Endothelial cell (in vitro differentiated cells): ENCODE measurements at regions not wholly inside any gene's neighbourhood (a gene's known extent, or its start where the extent isn't known, plus 50 kb on each side); places are given as distances from the start of the nearest gene placed in this dataset.
"Not testable (repeated sequence)": the region's sequence is repeated elsewhere in the genome, so short reads cannot be mapped to it uniquely, and the experiment has no call there.

Source experiments
- DNase-seq: peaks from one replicate; pipeline ENCODE4 v3.0.0; 2021; ENCODE audit warnings: low spot score
- H3K27ac Mint-ChIP-seq: one replicate; pipeline ENCODE4 v1.8.0; 2021; ENCODE audit warnings: mixed read lengths, inconsistent platforms; ENCODE audit not compliant: unreplicated experiment
- H3K27me3 Mint-ChIP-seq: one replicate; pipeline ENCODE4 v1.8.0; 2021; ENCODE audit warnings: mild to moderate bottlenecking, moderate library complexity, mixed read lengths, inconsistent platforms; ENCODE audit not compliant: unreplicated experiment
- H3K36me3 Mint-ChIP-seq: one replicate; pipeline ENCODE4 v1.8.0; 2021; ENCODE audit warnings: mild to moderate bottlenecking, low read depth, mixed read lengths, inconsistent platforms; ENCODE audit not compliant: unreplicated experiment
- H3K4me1 Mint-ChIP-seq: one replicate; pipeline ENCODE4 v1.8.0; 2021; ENCODE audit warnings: mild to moderate bottlenecking, mixed read lengths, inconsistent platforms; ENCODE audit not compliant: unreplicated experiment
- H3K4me3 Mint-ChIP-seq: one replicate; pipeline ENCODE4 v1.8.0; 2021; ENCODE audit warnings: mild to moderate bottlenecking, mixed read lengths, inconsistent platforms; ENCODE audit not compliant: unreplicated experiment
- H3K9me3 Mint-ChIP-seq: one replicate; pipeline ENCODE4 v1.8.0; 2021; ENCODE audit warnings: mixed read lengths, inconsistent platforms; ENCODE audit not compliant: unreplicated experiment
- TF ChIP-seq, protein P1 (sequence below): fragments of 200-600 bp; sonication (generic); IDR thresholded peaks from one replicate; pipeline ENCODE4 v1.5.0; 2021; ENCODE audit warnings: antibody characterized with exemption; ENCODE audit not compliant: unreplicated experiment

- Mint-ChIP-seq H3K4me1 (no peaks in the 10 kb centered on the region), H3K36me3 (no peaks in the 10 kb centered on the region), H3K4me3 (no peak overlapping the region), H3K9me3 (no peaks in the 10 kb centered on the region), H3K27ac (no peak overlapping the region), H3K27me3 (no peaks in the 10 kb centered on the region)
- TF ChIP-seq, protein P1, sequence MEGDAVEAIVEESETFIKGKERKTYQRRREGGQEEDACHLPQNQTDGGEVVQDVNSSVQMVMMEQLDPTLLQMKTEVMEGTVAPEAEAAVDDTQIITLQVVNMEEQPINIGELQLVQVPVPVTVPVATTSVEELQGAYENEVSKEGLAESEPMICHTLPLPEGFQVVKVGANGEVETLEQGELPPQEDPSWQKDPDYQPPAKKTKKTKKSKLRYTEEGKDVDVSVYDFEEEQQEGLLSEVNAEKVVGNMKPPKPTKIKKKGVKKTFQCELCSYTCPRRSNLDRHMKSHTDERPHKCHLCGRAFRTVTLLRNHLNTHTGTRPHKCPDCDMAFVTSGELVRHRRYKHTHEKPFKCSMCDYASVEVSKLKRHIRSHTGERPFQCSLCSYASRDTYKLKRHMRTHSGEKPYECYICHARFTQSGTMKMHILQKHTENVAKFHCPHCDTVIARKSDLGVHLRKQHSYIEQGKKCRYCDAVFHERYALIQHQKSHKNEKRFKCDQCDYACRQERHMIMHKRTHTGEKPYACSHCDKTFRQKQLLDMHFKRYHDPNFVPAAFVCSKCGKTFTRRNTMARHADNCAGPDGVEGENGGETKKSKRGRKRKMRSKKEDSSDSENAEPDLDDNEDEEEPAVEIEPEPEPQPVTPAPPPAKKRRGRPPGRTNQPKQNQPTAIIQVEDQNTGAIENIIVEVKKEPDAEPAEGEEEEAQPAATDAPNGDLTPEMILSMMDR = no peak
- DNase-seq = no peak
Measured at GRCh38 chr2:82998781-82999180, 1460.3 kb downstream of the SUCLG1 start.

- H3K4me1 Mint-ChIP-seq = no peaks in the 10 kb centered on the region
- DNase-seq = no peak
- no peaks in the 10 kb centered on the region for H3K9me3 Mint-ChIP-seq
- TF ChIP-seq, protein P1 = no peak
- no peaks in the 10 kb centered on the region for H3K36me3 Mint-ChIP-seq
- no peak overlapping the region for H3K27ac Mint-ChIP-seq
- peaks cover 2% of the 10 kb centered on the region for H3K27me3 Mint-ChIP-seq
- no peak overlapping the region for H3K4me3 Mint-ChIP-seq
Measured at GRCh38 chr2:82996217-82996616, 1462.9 kb downstream of the SUCLG1 start.

DNA sequence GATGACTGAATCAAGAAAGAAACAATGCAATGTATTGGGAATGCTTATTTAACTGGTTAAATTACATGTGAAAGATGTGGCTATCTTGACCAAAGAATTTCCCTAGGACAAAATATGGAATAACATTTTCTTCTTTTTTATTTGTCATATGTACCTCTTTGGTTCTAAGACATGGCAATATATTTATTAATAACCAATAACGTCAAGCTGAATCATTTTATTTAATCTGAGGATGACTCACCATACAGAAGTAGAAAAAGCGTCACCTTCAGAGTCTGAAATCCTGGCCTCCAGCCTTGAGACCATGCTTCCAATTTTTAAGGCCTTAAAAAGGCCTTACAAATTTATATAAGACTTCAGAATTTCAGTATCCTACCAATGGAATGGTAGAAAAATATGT is 1464.9 kb downstream of the SUCLG1 start:
- TF ChIP-seq, protein P1 = no peak
- H3K36me3 Mint-ChIP-seq = no peaks in the 10 kb centered on the region
- no peaks in the 10 kb centered on the region for H3K4me1 Mint-ChIP-seq
- no peak for DNase-seq
- H3K4me3 Mint-ChIP-seq = no peak overlapping the region
- H3K27ac Mint-ChIP-seq = no peak overlapping the region
- peaks cover 2% of the 10 kb centered on the region for H3K27me3 Mint-ChIP-seq
- no peaks in the 10 kb centered on the region for H3K9me3 Mint-ChIP-seq

- Mint-ChIP-seq H3K9me3 (no peaks in the 10 kb centered on the region), H3K27me3 (peaks cover 2% of the 10 kb centered on the region), H3K4me3 (no peak overlapping the region), H3K4me1 (no peaks in the 10 kb centered on the region), H3K27ac (no peak overlapping the region), H3K36me3 (no peaks in the 10 kb centered on the region)
- DNase-seq = no peak
- TF ChIP-seq, protein P1 = no peak
Measured at GRCh38 chr2:82993609-82994008, 1465.5 kb downstream of the SUCLG1 start.

- Mint-ChIP-seq H3K36me3 (no peaks in the 10 kb centered on the region), H3K4me1 (no peaks in the 10 kb centered on the region), H3K9me3 (no peaks in the 10 kb centered on the region), H3K4me3 (no peak overlapping the region), H3K27ac (no peak overlapping the region), H3K27me3 (peaks cover 2% of the 10 kb centered on the region)
- DNase-seq = no peak
- TF ChIP-seq, protein P1 = no peak
Measured at GRCh38 chr2:82992968-82993367, 1466.1 kb downstream of the SUCLG1 start.

GRCh38 chr2:82987706-82988105 is 1471.4 kb downstream of the SUCLG1 start:
- not testable (repeated sequence) for H3K36me3 Mint-ChIP-seq, DNase-seq, H3K4me1 Mint-ChIP-seq, H3K27me3 Mint-ChIP-seq, H3K4me3 Mint-ChIP-seq, H3K27ac Mint-ChIP-seq, H3K9me3 Mint-ChIP-seq
